ENCODE measurements at regions not wholly inside any gene's neighbourhood (a gene's known extent, or its start where the extent isn't known, plus 50 kb on each side); places are given as distances from the start of the nearest gene placed in this dataset.

- TF ChIP-seq CTCF (IDR thresholded peaks at IDR 0.05) (no peak), POLR2A (IDR thresholded peaks at IDR 0.05) (no peak)
Observed at GRCh38 chr4:83758285-83758684, 222.4 kb downstream of the GPAT3 start.

Data from tibial nerve (tissue), 3 donors.